ENCODE measurements at regions not wholly inside any gene's neighbourhood (a gene's known extent, or its start where the extent isn't known, plus 50 kb on each side); places are given as distances from the start of the nearest gene placed in this dataset.
"Not testable (repeated sequence)": the region's sequence is repeated elsewhere in the genome, so short reads cannot be mapped to it uniquely, and the experiment has no call there.

DNA sequence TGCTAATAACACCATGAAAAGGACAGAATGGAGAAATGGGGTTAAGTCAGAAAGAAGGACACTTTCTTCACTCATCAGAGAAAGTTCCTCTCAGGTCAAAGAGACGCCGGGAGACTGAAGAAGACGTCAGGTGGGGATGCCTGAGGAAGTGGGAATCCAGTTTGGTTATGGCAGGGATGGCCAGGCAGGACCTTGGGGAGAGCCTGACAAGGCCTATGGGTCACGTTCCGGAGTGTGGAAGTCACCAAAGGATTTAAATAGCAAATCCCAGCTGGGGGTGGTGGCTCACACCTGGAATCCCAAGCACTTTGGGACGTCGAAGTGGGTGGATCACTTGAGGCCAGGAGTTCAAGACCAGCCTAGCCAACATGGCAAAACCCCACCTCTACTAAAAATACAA is 432.7 kb upstream of the SMIM21 start:
- DNase-seq (ENCODE audit: low read depth in 1 of 2, low spot score in 1 of 2), result no peak

DNA sequence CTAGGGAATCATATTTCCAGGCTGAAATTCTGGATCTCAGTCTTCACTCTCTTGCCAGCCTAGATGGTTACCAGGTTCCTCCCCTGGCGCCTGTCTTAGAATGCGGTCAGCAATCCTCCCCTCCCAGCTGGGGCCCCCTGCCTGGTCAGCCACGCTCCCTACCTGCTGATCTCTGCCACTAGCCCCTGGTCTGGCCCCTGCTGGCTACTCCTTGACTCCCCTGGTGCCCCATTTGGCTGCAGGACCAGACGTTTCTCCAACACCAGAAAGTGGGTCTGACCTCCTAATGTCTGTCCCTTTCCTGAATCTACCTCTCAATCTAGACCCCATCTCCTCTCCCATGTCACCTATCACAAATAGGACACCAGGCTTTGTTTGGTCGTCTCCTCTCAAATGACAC is 432.0 kb upstream of the SMIM21 start:
- DNase-seq (ENCODE audit: low read depth in 1 of 2, low spot score in 1 of 2), result no peak

DNA sequence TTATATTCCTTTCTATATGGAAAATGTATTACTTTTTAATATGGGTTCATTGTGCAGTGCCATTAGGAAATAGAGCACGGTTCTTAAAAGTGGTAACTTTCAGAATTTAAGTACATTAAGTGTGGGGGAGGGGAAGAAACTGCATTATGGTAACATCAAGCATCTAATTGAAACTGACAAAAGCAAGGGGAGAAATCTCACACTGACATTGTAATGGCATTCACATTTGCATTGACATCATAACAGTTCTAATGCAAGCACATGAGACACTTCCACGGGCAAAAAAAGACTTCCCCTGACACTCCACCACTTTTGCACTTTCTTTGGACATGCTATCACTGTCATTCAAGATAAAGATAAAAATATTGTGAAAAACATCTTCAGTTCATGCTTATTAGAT is 431.3 kb upstream of the SMIM21 start:
- no peak for DNase-seq (ENCODE audit: low read depth in 1 of 2, low spot score in 1 of 2)

DNA sequence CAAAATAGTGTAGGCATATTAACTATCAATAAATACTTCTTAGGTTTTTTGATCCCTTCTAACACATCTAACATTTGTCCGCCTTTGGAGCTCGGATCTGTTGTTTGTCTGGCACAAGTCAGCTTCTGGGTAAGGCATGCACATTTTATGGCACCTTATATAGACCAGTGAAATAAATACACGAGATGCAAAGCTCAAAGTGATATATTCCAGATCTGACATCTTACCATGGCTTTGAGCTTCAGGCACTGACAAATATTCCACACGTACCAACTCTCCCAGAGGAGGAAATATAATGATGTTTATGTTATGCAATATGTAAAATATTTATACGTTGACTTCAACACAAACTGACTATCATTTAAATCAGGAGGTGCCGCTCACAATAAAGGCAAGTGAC is 430.1 kb upstream of the SMIM21 start:
- no peak for DNase-seq (ENCODE audit: low read depth in 1 of 2, low spot score in 1 of 2)

DNA sequence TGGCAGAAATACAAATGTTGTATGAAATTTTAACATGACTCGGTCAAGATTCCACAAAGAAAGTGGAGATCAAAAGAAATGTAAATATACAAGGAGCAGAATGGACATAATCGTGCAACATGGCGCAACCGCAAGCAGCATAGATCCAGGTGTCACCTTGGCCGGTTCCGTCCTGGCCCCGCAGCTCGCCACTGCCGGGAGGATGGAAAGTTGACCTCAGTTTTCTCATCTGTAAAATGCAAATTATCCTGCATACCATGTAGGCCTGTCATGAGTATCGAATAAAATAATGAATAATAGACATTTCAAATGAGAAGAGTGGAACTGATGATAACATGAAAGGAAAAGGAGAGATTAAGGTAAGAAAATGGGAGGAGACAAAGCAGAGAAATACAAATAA is 427.3 kb upstream of the SMIM21 start:
- DNase-seq (ENCODE audit: low read depth in 1 of 2, low spot score in 1 of 2), result no peak

DNA sequence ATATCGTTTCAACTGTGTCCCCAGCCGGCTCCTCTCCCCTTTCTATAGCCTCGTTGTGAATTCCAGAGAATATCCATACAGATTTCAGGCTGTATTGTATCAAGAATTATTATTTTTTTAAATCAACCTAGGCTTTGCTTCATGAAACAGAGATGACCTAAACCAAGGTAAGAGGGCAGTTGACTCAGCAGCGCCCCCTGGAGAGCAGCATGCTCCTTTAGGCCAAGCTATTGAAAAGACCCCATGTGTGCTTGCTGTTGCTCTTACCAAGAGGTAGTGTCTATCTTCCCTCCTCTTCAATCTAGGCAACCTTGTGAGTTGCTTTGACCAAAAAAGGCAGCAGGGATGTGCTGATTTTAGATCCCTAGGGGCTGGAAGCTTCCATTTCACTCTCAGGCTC is 426.7 kb upstream of the SMIM21 start:
- no peak for DNase-seq (ENCODE audit: low read depth in 1 of 2, low spot score in 1 of 2)

DNA sequence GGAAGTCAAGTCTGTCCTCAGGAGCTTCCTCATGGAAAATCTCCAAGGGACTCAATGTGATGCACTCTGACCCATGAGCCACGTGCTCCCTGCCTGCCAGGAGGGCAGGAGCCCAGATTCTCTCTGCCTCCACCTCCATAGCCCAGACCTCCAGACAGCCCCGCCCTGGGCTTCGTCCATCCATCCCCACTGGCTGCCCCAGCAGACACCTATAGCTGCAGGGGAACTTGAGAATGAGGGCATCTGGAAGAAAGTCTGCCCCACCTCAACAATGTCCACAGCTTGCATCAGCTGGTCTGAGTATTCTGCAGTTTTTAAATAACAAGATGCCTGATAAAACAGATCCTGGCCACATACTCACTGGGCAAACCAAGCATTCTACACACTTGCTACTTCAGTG is 418.8 kb upstream of the SMIM21 start:
- no peak for DNase-seq (ENCODE audit: low read depth in 1 of 2, low spot score in 1 of 2)

DNA sequence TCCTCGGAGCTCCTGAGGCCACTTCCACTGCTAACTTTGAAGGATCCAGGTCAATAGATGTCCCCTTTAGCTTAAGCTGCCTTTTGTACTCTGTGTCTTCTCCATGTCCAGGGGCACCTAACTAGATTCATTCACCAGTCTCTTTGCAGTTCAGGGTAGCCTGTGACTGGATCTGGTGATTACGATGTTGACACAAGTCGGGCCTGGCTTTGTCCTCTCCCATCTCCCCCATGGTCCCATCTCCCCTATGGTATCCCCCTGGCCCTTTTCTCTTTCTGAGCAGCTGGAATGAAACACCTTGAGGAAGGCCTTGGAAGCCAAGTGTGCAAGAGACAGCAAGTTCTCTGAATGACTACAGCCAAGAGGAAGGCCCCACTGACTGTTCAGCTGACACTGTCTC is 417.9 kb upstream of the SMIM21 start:
- DNase-seq (ENCODE audit: low read depth in 1 of 2, low spot score in 1 of 2), result no peak

DNA sequence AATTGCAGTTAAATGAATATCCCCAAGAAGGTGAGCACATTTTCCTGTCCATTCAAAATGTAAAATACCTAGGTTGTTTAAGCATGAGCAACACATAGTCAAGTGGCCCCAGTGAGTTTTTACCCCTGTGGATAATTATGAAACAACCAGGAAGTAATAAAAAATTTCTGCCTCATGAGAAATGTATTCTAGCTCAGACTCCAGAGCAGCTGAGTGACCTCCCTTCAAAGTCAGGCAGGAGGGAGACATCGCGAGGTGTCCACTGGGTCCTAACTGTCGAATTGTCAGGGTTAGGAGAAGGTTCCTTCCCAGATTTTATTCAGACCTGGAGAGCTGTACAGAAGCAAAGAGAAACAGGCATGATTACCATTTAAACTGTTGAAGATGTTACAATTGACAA is 416.6 kb upstream of the SMIM21 start:
- no peak for DNase-seq (ENCODE audit: low read depth in 1 of 2, low spot score in 1 of 2)

DNA sequence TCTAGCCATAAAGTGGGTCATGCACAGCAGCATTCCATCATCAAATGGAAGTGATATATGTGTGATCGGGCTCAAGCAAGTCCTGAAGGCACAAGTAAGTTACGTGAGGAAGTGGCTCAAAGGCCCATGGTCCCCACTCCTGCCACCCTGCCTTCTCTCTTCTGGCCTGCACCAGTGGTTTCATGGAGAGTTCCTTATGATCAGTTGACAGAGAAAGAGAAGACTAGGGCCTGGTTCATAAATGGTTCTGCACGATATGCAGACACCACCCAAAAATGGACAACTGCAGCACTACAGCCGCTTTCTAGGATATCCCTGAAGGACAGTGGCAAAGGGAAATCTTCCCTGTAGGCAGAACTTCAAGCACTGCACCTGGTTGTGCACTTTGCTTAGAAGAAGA is 412.6 kb upstream of the SMIM21 start:
- no peak for DNase-seq (ENCODE audit: low read depth in 1 of 2, low spot score in 1 of 2)

DNA sequence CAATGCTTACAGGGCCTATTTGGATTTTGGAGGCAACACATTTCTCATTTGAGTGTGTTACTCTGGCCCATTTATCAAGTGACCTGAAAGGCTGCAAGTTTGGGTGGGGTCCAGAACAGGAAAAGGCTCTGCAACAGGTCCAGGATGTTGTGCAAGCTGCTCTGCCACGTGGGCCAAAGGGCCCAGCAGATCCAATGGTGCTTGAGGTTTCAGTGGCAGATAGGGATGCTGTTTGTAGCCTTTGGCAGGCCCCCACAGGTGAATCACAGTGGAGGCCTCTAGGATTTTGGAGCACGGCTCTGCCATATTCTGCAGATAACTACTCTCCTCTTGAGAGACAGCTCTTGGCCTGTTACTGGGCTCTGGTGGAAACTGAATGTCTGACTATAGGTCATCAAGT is 412.2 kb upstream of the SMIM21 start:
- not testable (repeated sequence) for DNase-seq (ENCODE audit: low read depth in 1 of 2, low spot score in 1 of 2)

DNA sequence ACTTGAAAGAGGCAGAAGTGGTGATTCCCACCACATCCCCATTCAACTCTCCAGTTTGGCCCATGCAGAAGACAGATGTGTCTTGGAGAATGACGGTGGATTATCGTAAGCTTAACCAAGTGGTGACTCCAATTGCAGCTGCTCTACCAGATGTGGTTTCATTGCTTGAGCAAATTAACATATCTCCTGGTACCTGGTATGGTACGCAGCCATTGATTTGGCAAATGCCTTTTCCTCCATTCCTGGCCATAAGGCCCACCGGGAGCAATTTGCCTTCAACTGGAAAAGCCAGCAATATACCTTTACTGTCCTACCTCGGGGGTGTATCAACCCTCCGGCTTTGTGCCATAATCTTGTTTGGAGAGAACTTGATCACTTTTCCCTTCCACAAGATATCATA is 411.5 kb upstream of the SMIM21 start:
- DNase-seq (ENCODE audit: low read depth in 1 of 2, low spot score in 1 of 2), result no peak

DNA sequence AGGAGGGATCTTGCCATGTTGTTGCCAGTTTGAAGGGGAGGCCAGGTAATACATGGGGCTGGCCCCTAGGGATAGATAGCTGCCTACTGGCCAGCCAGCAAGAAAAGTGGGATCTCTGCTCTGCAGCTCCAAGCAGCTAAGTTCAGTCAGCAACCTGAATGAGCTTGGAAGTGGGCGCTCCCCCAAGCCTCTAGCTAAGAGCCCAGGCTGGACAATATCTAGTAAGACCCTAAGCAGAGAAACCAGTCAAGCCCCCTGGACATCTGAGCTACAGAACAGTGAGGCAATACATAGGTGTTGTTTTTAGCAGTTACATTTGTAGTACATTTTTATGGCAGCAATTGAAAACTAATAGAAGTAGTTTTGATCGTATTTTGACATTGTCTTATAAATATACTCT is 409.8 kb upstream of the SMIM21 start:
- DNase-seq (ENCODE audit: low read depth in 1 of 2, low spot score in 1 of 2), result no peak

DNA sequence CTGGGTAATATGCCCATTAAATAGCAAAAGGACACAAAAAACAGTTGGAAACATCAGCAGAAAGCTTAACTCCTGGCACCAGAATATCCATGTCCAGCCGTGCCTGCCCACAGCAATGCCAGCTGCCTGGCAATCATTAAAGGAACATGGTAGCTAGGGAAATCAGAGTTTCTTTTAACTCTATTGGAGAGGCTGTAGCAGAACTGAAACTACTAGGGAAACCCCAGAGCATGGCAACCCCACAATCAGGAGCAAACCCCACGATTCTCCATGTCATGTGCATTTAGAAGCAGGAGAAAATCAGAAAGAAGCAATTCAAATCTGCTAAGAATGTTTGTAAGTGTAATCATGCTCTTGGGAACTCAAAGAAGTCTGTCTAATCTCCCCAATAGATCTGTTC is 409.0 kb upstream of the SMIM21 start:
- no peak for DNase-seq (ENCODE audit: low read depth in 1 of 2, low spot score in 1 of 2)

DNA sequence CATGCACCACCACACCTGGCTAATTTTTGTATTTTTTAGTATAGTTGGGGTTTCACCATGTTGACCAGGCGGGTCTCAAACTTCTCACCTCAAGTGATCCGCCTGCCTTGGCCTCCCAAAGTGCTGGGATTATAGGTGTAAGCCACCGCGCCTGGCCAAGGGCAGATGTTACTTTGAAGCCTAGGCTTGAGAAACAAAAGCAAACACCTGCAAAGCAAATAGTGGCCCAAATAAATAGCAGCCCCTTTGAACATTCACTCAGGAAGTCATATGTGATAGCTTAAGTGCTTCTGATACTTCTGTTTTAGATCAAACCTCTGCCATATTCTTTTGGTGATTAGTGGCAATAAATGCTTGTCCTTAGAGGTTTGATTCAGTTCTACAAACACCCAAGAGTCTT is 404.5 kb upstream of the SMIM21 start:
- no peak for DNase-seq (ENCODE audit: low read depth in 1 of 2, low spot score in 1 of 2)

DNA sequence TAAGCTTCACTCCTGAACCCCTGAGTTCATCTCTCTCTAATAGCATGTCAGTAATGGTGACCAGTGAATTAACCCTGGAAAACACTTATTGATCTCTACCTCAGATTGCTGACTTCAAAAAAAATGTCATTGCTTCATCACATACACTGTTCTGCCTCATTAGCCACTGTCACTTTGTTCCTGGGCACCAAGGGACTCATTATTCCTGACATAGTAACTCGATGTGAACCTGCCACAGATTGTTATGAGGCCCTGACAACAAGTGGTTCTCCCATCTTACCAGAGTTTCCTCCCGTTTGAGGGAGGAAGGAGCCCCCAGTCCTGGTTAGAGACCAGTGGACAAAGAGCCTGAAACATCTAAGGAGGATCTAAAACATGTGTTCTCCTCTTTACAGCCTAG is 403.3 kb upstream of the SMIM21 start:
- no peak for DNase-seq (ENCODE audit: low read depth in 1 of 2, low spot score in 1 of 2)

DNA sequence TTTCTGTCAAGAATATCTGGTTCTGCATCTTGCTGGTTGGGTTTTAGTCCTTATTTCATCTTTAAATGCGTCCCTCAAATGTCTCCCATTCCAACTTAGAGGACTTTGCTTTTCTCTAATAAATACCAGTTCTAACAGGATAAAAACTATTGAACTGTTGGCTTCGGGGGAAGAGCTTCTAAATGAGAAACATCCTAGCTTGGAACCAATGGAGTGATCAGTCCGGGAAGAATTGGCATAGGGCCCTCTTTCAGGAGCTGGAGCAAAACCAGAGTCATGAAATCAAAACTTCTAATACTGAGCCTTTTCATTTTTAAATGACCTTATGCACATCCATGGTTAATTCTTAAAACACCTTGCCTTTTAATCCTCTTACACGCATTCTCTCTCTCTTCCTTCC is 401.6 kb upstream of the SMIM21 start:
- no peak for DNase-seq (ENCODE audit: low read depth in 1 of 2, low spot score in 1 of 2)

DNA sequence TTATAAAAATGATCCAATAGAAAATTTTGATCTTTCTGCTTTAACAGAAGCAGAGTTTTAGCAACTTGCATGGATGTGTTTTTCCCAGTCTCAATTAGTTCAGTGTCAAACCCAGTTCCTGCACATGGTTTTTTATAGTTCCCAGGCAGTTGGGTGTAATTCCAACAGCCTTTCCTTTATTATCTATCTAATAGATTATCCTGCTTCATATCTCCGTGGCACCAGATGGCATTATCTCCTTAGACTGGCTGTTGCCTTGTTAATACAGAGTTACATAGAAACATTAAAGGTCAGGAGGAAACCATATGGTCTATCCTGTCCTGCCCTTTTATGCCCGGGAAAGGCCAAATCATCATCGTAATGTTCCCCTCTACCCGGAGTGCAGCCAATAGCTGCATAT is 400.9 kb upstream of the SMIM21 start:
- DNase-seq (ENCODE audit: low read depth in 1 of 2, low spot score in 1 of 2), result no peak

DNA sequence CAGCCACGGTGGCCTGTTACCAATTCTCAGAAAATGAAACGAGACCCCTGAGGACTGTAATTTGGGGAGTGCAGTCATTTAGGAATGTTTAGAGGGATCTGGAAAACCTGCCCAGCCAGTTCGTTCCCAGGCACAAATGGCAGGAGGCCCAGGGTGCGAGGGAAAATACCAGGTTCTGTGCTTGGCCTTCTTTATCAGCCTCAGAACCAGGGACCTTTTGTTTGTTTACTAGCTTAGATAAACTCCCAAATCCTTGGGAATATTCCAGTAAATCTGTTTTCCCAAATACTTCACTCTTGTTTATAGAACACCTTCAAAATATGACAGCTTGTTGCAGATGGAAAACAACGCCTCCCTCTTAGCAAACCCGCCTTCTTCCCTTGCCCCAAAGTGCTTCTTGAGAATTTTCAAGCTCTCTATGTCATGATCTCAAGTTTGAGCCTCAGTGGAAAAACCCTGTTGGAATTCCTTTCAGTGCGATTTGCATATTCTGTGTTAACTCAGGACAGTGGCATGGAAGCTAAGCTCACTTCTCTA is 400.3 kb upstream of the SMIM21 start:
- DNase-seq (ENCODE audit: low read depth in 1 of 2, low spot score in 1 of 2), result no peak

DNA sequence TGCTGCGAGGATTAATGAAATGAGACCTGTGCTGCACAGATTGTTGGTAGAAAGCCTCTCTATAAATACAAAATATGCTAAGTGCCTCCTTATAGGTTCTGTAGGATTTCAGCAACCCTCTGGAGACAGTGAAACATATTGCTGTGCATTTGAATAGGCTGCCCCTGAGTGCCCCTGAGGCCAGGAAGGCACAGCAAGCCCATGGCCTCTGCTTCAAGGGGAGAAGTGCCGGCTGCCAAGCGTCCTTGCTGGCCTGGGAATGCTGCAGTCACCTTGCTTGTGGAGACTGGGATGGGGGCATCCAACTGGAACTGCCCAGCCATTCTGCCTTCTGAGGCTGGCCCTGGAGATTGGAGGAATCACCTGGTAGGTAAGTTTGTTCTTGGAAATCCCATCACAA is 397.2 kb upstream of the SMIM21 start:
- DNase-seq (ENCODE audit: low read depth in 1 of 2, low spot score in 1 of 2), result no peak

DNA sequence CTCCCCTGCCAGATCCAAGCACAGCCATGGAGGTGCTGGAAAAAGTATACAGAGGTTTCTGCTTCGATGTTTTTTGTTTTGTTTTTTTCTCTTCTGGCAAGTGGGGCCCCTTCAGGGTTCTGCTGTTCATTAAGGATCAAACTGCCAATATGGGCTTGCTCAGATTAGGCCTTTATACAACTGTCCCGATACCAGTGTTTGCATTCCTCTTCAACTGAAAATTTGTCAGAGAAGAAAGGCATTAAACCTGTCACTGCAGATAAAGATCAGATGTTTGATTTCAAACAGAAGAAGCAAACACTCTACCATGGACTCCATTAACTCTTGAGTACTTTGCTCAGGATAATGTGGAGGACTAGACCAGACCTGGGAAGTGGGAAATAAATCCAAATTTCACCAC is 396.0 kb upstream of the SMIM21 start:
- no peak for DNase-seq (ENCODE audit: low read depth in 1 of 2, low spot score in 1 of 2)

DNA sequence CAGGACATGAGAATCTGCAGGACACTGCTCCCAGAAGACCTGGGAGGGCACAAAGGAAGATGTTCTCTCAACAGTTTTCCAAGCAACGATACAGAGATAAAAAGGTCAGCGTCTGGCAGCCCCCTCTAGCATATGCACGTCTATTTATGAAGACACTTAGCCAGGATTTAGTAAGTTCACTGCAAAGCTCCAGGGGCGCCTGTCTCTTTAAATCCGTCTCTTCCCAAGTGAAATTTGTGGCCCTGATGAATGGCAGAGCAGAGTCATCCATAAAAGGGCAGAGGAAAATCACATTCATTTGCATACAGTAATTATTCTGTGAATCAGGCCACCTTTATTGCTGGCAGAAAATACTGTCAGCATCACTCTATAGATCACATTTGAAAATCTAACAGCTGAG is 390.9 kb upstream of the SMIM21 start:
- DNase-seq (ENCODE audit: low read depth in 1 of 2, low spot score in 1 of 2), result no peak

DNA sequence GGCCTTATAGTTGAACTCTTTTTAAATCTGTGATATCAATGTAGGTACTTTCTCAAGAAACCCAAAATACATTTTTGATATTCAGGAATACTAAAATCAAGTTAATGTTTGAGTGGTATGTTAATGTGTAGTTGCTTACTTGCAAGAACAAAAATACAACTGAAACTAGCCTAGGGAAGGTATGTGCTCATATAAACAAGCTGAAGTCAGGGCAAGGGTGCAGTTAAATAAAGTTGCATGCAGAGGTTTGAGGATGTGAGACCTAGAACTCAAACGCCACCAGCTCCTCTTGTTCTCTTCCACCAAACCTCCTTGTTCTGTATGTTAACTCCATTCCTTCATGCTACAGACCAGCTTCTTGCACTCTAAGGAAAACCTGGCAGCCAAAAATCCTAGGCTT is 388.3 kb upstream of the SMIM21 start:
- no peak for DNase-seq (ENCODE audit: low read depth in 1 of 2, low spot score in 1 of 2)

DNA sequence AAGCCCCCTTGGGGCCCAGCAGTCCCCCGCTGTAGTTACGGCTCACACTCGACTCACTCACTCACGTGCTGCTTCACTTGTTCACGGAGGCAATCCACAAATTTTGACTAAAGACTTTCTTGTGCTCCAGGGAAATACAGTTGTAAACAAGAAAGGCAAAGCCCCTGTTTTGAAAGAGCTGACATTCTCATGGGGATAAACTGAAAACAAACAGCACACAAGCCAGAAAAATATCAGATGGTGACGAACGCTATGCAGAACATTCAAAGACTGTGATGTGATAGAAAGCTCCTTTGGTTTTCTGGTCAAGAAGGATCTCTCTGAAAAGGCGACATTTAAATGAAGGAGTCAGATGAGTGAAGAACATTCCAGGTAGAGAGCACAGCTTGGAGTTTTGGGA is 385.3 kb upstream of the SMIM21 start:
- no peak for DNase-seq (ENCODE audit: low read depth in 1 of 2, low spot score in 1 of 2)
